SK-N-SH treated with all-trans-retinoic acid at 6 μM for 48 hours (cell line): ENCODE measurements at regions not wholly inside any gene's neighbourhood (a gene's known extent, or its start where the extent isn't known, plus 50 kb on each side); places are given as distances from the start of the nearest gene placed in this dataset.

Experiments
- PATZ1 ChIP-seq: fragments of 250-450 bp; sonication (Bioruptor Pico); IDR thresholded peaks from 2 replicates; pipeline ENCODE4 v1.8.0; 2020; ENCODE audit warnings: mild to moderate bottlenecking, moderate library complexity, borderline replicate concordance
- RARB ChIP-seq: fragments of 250-450 bp; sonication (Bioruptor Pico); IDR thresholded peaks from 2 replicates; pipeline ENCODE4 v1.8.0; 2021; ENCODE audit warnings: mild to moderate bottlenecking, moderate library complexity
- ZC3H10 ChIP-seq: fragments of 250-450 bp; sonication (Bioruptor Pico); IDR thresholded peaks from 2 replicates; pipeline ENCODE4 v1.5.1; 2021; ENCODE audit warnings: mild to moderate bottlenecking, moderate library complexity
- ZFP3 ChIP-seq: fragments of 250-450 bp; sonication (Bioruptor Pico); IDR thresholded peaks from 2 replicates; pipeline ENCODE4 v1.5.0; 2020; ENCODE audit warnings: mild to moderate bottlenecking, moderate library complexity
- ZFP30 ChIP-seq: fragments of 450-650 bp; formaldehyde crosslinking; IDR thresholded peaks from 2 replicates; pipeline ENCODE4 v1.5.0; 2022; ENCODE audit warnings: mild to moderate bottlenecking, moderate library complexity
- ZNF8 ChIP-seq: fragments of 450-650 bp; formaldehyde crosslinking; IDR thresholded peaks from 2 replicates; pipeline ENCODE4 v1.5.0; 2020; ENCODE audit warnings: mild to moderate bottlenecking, moderate library complexity
- TF ChIP-seq, protein P1 (sequence below): fragments of 250-450 bp; sonication (Bioruptor Pico); IDR thresholded peaks from 2 replicates; pipeline ENCODE4 v1.8.0; 2021; ENCODE audit warnings: low read depth, mild to moderate bottlenecking, moderate library complexity, borderline replicate concordance

DNA sequence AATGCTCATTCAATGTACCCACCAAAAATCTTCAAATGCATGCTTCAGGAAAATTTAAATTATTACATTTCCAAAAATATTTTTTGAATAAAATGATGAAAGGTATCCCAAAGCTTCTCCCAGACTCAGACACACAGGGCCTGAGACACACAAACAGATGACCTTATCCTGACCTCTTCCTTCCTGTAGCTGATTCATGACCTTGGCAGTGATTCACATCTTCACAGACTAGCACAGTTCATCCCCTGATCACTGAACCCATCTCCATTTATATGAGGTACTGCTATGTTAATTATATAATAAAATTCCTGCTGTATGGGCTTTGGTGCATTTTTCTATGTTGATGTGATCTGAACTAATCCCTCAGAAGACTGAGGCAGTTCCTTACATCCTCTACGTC is 265.0 kb upstream of the GLI3 start:
- TF ChIP-seq ZNF8 (CRISPR knock-in tag): no peak
- TF ChIP-seq ZFP3 (CRISPR knock-in tag): no peak
- no peak for TF ChIP-seq PATZ1 (CRISPR knock-in tag)
- TF ChIP-seq RARB (CRISPR knock-in tag): no peak
- no peak for TF ChIP-seq ZC3H10 (CRISPR knock-in tag)
- TF ChIP-seq, protein P1, sequence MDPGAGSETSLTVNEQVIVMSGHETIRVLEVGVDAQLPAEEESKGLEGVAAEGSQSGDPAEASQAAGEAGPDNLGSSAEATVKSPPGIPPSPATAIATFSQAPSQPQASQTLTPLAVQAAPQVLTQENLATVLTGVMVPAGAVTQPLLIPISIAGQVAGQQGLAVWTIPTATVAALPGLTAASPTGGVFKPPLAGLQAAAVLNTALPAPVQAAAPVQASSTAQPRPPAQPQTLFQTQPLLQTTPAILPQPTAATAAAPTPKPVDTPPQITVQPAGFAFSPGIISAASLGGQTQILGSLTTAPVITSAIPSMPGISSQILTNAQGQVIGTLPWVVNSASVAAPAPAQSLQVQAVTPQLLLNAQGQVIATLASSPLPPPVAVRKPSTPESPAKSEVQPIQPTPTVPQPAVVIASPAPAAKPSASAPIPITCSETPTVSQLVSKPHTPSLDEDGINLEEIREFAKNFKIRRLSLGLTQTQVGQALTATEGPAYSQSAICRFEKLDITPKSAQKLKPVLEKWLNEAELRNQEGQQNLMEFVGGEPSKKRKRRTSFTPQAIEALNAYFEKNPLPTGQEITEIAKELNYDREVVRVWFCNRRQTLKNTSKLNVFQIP (CRISPR knock-in tag): no peak
- TF ChIP-seq ZFP30 (CRISPR knock-in tag): no peak
